ENCODE measurements at regions not wholly inside any gene's neighbourhood (a gene's known extent, or its start where the extent isn't known, plus 50 kb on each side); places are given as distances from the start of the nearest gene placed in this dataset.

GRCh38 chr17:12547831-12548230, 117.9 kb upstream of the MYOCD start:
- TF ChIP-seq CTCF (IDR thresholded peaks at IDR 0.05; ENCODE audit: borderline replicate concordance, insufficient read depth, low read depth, low read length) = no peak
- H3K4me3 ChIP-seq (ENCODE audit: low read depth, low read length) = no peak overlapping the region

- no peak overlapping the region for H3K4me3 ChIP-seq (ENCODE audit: low read depth, low read length)
- TF ChIP-seq CTCF (IDR thresholded peaks at IDR 0.05; ENCODE audit: borderline replicate concordance, insufficient read depth, low read depth, low read length) = no peak
Observed at GRCh38 chr17:12548558-12548957, 117.1 kb upstream of the MYOCD start.

GRCh38 chr17:12549499-12550041, 116.1 kb upstream of the MYOCD start:
- H3K4me3 ChIP-seq (ENCODE audit: low read depth, low read length) = no peak overlapping the region
- no peak for TF ChIP-seq CTCF (IDR thresholded peaks at IDR 0.05; ENCODE audit: borderline replicate concordance, insufficient read depth, low read depth, low read length)

GRCh38 chr17:12553625-12554024, 112.1 kb upstream of the MYOCD start:
- TF ChIP-seq CTCF (IDR thresholded peaks at IDR 0.05; ENCODE audit: borderline replicate concordance, insufficient read depth, low read depth, low read length) = no peak
- no peak overlapping the region for H3K4me3 ChIP-seq (ENCODE audit: low read depth, low read length)

GRCh38 chr17:12554251-12554650, 111.4 kb upstream of the MYOCD start:
- H3K4me3 ChIP-seq (ENCODE audit: low read depth, low read length) = no peak overlapping the region
- TF ChIP-seq CTCF (IDR thresholded peaks at IDR 0.05; ENCODE audit: borderline replicate concordance, insufficient read depth, low read depth, low read length) = no peak

GRCh38 chr17:12566291-12566690, 99.4 kb upstream of the MYOCD start:
- TF ChIP-seq CTCF (IDR thresholded peaks at IDR 0.05; ENCODE audit: borderline replicate concordance, insufficient read depth, low read depth, low read length) = no peak
- H3K4me3 ChIP-seq (ENCODE audit: low read depth, low read length) = no peak overlapping the region

- no peak overlapping the region for H3K4me3 ChIP-seq (ENCODE audit: low read depth, low read length)
- TF ChIP-seq CTCF (IDR thresholded peaks at IDR 0.05; ENCODE audit: borderline replicate concordance, insufficient read depth, low read depth, low read length) = no peak
Observed at GRCh38 chr17:12567077-12568053, 98.3 kb upstream of the MYOCD start.
